ENCODE measurements at regions not wholly inside any gene's neighbourhood (a gene's known extent, or its start where the extent isn't known, plus 50 kb on each side); places are given as distances from the start of the nearest gene placed in this dataset.

DNA sequence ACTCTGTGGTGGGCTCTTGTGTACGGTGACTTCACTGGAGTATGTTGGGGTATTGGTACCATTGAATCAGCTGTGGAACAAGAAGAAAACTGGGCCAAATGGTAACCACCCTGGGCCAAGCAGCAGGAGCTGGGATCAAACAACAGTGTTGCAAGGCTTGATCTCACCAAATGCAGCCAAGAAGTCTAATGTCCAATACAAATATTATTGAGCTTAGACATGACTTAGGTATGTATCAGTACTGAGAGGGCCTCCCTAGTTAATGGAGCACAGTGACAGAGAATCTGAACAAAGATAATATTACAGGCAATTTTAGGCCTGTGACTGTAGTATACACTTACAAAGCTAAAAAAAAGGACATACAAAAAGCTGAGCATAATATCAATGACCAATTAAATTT lies 604.8 kb downstream of the PLA2G4A start:
- no peak for TF ChIP-seq CTCF (IDR thresholded peaks at IDR 0.05)
- TF ChIP-seq POLR2A (IDR thresholded peaks at IDR 0.05): no peak

Measured in body of pancreas (tissue), 4 donors.